Inflammatory macrophage (primary cell): ENCODE measurements at regions not wholly inside any gene's neighbourhood (a gene's known extent, or its start where the extent isn't known, plus 50 kb on each side); places are given as distances from the start of the nearest gene placed in this dataset.
"Not testable (repeated sequence)": the region's sequence is repeated elsewhere in the genome, so short reads cannot be mapped to it uniquely, and the experiment has no call there.

Experiments used
- DNase-seq, 2 donors: peaks; one replicate each; pipeline ENCODE4 v3.0.0-alpha.2; 2020 to 2022

GRCh38 chr5:145652700-145653099, 182.4 kb downstream of the PRELID2 start:
- DNase-seq = not testable (repeated sequence)

GRCh38 chr5:145647137-145647536, 188.0 kb downstream of the PRELID2 start:
- DNase-seq = not testable (repeated sequence)

- DNase-seq = not testable (repeated sequence)
Measured at GRCh38 chr5:145643214-145643613, 191.9 kb downstream of the PRELID2 start.

GRCh38 chr5:145637396-145637795, 197.7 kb downstream of the PRELID2 start:
- no peak for DNase-seq

GRCh38 chr5:145636371-145636770, 198.8 kb downstream of the PRELID2 start:
- no peak for DNase-seq

- no peak for DNase-seq
Measured at GRCh38 chr5:145633474-145633873, 201.7 kb downstream of the PRELID2 start.

- DNase-seq = no peak
Measured at GRCh38 chr5:145632701-145633100, 202.4 kb downstream of the PRELID2 start.

- DNase-seq = no peak
Measured at GRCh38 chr5:145629047-145629446, 206.1 kb downstream of the PRELID2 start.

GRCh38 chr5:145628525-145628924, 206.6 kb downstream of the PRELID2 start:
- DNase-seq = no peak

GRCh38 chr5:145619806-145620310, 215.3 kb downstream of the PRELID2 start:
- no peak for DNase-seq

- not testable (repeated sequence) for DNase-seq
Measured at GRCh38 chr5:145616739-145617138, 218.4 kb downstream of the PRELID2 start.

- DNase-seq = no peak
Measured at GRCh38 chr5:145598983-145599382, 236.2 kb downstream of the PRELID2 start.

GRCh38 chr5:145598184-145598583, 237.0 kb downstream of the PRELID2 start:
- DNase-seq = no peak

GRCh38 chr5:145591578-145591977, 243.6 kb downstream of the PRELID2 start:
- no peak for DNase-seq

GRCh38 chr5:145589063-145589462, 246.1 kb downstream of the PRELID2 start:
- no peak for DNase-seq

- DNase-seq = no peak
Measured at GRCh38 chr5:145588558-145588957, 246.6 kb downstream of the PRELID2 start.

GRCh38 chr5:145588113-145588512, 247.0 kb downstream of the PRELID2 start:
- no peak for DNase-seq

GRCh38 chr5:145587710-145588109, 247.4 kb downstream of the PRELID2 start:
- DNase-seq = no peak

- no peak for DNase-seq
Measured at GRCh38 chr5:145587308-145587672, 247.9 kb downstream of the PRELID2 start.

GRCh38 chr5:145586661-145587307, 248.4 kb downstream of the PRELID2 start:
- DNase-seq = no peak

- DNase-seq = no peak
Measured at GRCh38 chr5:145585443-145586148, 249.5 kb downstream of the PRELID2 start.

- DNase-seq = no peak
Measured at GRCh38 chr5:145579301-145579700, 255.8 kb downstream of the PRELID2 start.

GRCh38 chr5:145574889-145575573, 260.1 kb downstream of the PRELID2 start:
- no peak for DNase-seq

- DNase-seq = no peak
Measured at GRCh38 chr5:145568581-145568980, 266.6 kb downstream of the PRELID2 start.
